ENCODE measurements at regions not wholly inside any gene's neighbourhood (a gene's known extent, or its start where the extent isn't known, plus 50 kb on each side); places are given as distances from the start of the nearest gene placed in this dataset.

DNA sequence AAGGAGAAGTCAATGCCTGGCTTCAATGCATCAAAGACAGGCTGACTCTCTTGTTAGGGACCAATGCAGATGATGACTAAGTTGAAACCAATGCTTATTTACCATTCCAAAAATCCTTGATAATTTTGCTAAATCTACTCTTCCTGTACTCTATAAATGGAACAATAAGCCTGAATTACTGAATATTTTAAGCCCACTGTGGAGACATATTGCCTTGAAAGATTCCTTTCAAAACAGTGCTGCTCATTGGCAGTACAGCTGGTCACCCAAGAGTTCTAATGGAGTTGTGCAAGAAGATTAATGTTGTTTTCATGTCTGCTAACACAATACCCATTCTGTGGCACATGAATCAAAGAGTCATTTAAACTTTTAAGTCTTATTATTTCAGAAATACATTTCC, 181.0 kb upstream of the CBLB start:
- CTCF ChIA-PET, result no interaction called here
- Histone ChIP-seq H3K9me2 (no peaks in the 10 kb centered on the region), H3K4me3 (ENCODE audit: low read depth in 2 of 2, low read length in 1 of 2) (no peak overlapping the region), H3K4me2 (no peak overlapping the region), H3K4me1 (ENCODE audit: control insufficient read depth in 1 of 2, insufficient read depth in 2 of 2, low read depth in 1 of 2, low read length in 1 of 2) (peaks cover 0 to 6% of the 10 kb centered on the region in 2 experiments; a peak in 1 of 4 replicates), H2AFZ (ENCODE audit: low read depth) (no peak overlapping the region), H3F3A (replicated peaks; ENCODE audit: insufficient read depth) (no peaks in the 10 kb centered on the region), H3K79me2 (ENCODE audit: insufficient read depth) (no peaks in the 10 kb centered on the region), H3K9ac (no peak overlapping the region), H3K36me3 (replicated peaks in 1 of 2; ENCODE audit: control insufficient read depth in 1 of 2, insufficient read depth in 2 of 2, low read length in 1 of 2) (no peaks in the 10 kb centered on the region), H3K27ac (ENCODE audit: low read depth in 2 of 2, low read length in 1 of 2) (no peak overlapping the region), H3K9me3 (no peaks in the 10 kb centered on the region), H4K20me1 (ENCODE audit: insufficient read depth) (no peaks in the 10 kb centered on the region), H3K27me3 (ENCODE audit: insufficient read depth) (no peaks in the 10 kb centered on the region)
- POLR2A ChIA-PET, result no interaction called here
- no peak for DNase-seq
- TF ChIP-seq, protein P1, sequence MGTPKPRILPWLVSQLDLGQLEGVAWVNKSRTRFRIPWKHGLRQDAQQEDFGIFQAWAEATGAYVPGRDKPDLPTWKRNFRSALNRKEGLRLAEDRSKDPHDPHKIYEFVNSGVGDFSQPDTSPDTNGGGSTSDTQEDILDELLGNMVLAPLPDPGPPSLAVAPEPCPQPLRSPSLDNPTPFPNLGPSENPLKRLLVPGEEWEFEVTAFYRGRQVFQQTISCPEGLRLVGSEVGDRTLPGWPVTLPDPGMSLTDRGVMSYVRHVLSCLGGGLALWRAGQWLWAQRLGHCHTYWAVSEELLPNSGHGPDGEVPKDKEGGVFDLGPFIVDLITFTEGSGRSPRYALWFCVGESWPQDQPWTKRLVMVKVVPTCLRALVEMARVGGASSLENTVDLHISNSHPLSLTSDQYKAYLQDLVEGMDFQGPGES (IDR thresholded peaks at IDR 0.05; ENCODE audit: low read depth, low read length), result no peak
- no peak for TF ChIP-seq EP300 (IDR thresholded peaks at IDR 0.05; ENCODE audit: borderline replicate concordance in 1 of 2, low read depth in 1 of 2, low read length in 1 of 2)
- TF ChIP-seq, protein P2, sequence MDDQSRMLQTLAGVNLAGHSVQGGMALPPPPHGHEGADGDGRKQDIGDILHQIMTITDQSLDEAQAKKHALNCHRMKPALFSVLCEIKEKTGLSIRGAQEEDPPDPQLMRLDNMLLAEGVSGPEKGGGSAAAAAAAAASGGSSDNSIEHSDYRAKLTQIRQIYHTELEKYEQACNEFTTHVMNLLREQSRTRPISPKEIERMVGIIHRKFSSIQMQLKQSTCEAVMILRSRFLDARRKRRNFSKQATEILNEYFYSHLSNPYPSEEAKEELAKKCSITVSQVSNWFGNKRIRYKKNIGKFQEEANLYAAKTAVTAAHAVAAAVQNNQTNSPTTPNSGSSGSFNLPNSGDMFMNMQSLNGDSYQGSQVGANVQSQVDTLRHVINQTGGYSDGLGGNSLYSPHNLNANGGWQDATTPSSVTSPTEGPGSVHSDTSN (IDR thresholded peaks at IDR 0.05), result no peak
- TF ChIP-seq SMC3 (IDR thresholded peaks at IDR 0.05; ENCODE audit: low read depth, low read length), result no peak
- no peak for TF ChIP-seq GABPA (IDR thresholded peaks at IDR 0.05; ENCODE audit: low read depth)
- TF ChIP-seq MAX (IDR thresholded peaks at IDR 0.05; ENCODE audit: low read depth), result no peak
- TF ChIP-seq RXRA (IDR thresholded peaks at IDR 0.05; ENCODE audit: borderline replicate concordance, low read depth), result no peak
- no peak for TF ChIP-seq EZH2phosphoT487 (IDR thresholded peaks at IDR 0.05; ENCODE audit: borderline replicate concordance, low read depth)
- no peak for TF ChIP-seq RAD21 (IDR thresholded peaks at IDR 0.05; ENCODE audit: low read length)
- TF ChIP-seq MEF2A (IDR thresholded peaks at IDR 0.05; ENCODE audit: borderline replicate concordance, low read depth), result no peak
- TF ChIP-seq CHD2 (IDR thresholded peaks at IDR 0.05; ENCODE audit: low read length, partially characterized antibody), result no peak
- TF ChIP-seq NFIC (IDR thresholded peaks at IDR 0.05; ENCODE audit: borderline replicate concordance), result no peak
- no peak for TF ChIP-seq TCF12 (IDR thresholded peaks at IDR 0.05)
- TF ChIP-seq SIN3A (IDR thresholded peaks at IDR 0.05; ENCODE audit: borderline replicate concordance, low read depth, low read length), result no peak
- no peak for TF ChIP-seq NRF1 (IDR thresholded peaks at IDR 0.05; ENCODE audit: low read depth, low read length)
- TF ChIP-seq GATA2 (CRISPR knock-in tag; IDR thresholded peaks at IDR 0.05), result no peak
- TF ChIP-seq TAF1 (IDR thresholded peaks at IDR 0.05; ENCODE audit: borderline replicate concordance, low read depth, low read length), result no peak
- no peak for TF ChIP-seq MXI1 (IDR thresholded peaks at IDR 0.05; ENCODE audit: low read depth, low read length)
- no peak for TF ChIP-seq JUND (IDR thresholded peaks at IDR 0.05)
- TF ChIP-seq ELF1 (IDR thresholded peaks at IDR 0.05), result no peak

GRCh38 chr3:106056931-106057330, 188.1 kb upstream of the CBLB start:
- Histone ChIP-seq H3K4me2 (no peak overlapping the region), H3K9me2 (no peaks in the 10 kb centered on the region), H3K9me3 (no peaks in the 10 kb centered on the region), H3K9ac (no peak overlapping the region), H3K4me1 (ENCODE audit: control insufficient read depth in 1 of 2, insufficient read depth in 2 of 2, low read depth in 1 of 2, low read length in 1 of 2) (no peaks in the 10 kb centered on the region), H2AFZ (ENCODE audit: low read depth) (no peak overlapping the region), H3F3A (replicated peaks; ENCODE audit: insufficient read depth) (no peaks in the 10 kb centered on the region), H3K27me3 (ENCODE audit: insufficient read depth) (no peaks in the 10 kb centered on the region), H3K36me3 (replicated peaks in 1 of 2; ENCODE audit: control insufficient read depth in 1 of 2, insufficient read depth in 2 of 2, low read length in 1 of 2) (no peaks in the 10 kb centered on the region), H3K27ac (ENCODE audit: low read depth in 2 of 2, low read length in 1 of 2) (no peak overlapping the region), H3K4me3 (ENCODE audit: low read depth in 2 of 2, low read length in 1 of 2) (no peak overlapping the region), H4K20me1 (ENCODE audit: insufficient read depth) (no peaks in the 10 kb centered on the region), H3K79me2 (ENCODE audit: insufficient read depth) (no peaks in the 10 kb centered on the region)
- DNase-seq, result no peak
- 77% methylated on average over 3 of the region's 3 CpGs for WGBS (ENCODE audit: low lambda C conversion rate)
- ChIA-PET POLR2A (no interaction called here), CTCF (no interaction called here)
- TF ChIP-seq JUND (IDR thresholded peaks at IDR 0.05) (no peak), NRF1 (IDR thresholded peaks at IDR 0.05; ENCODE audit: low read depth, low read length) (no peak), EZH2phosphoT487 (IDR thresholded peaks at IDR 0.05; ENCODE audit: borderline replicate concordance, low read depth) (no peak), EP300 (IDR thresholded peaks at IDR 0.05; ENCODE audit: borderline replicate concordance in 1 of 2, low read depth in 1 of 2, low read length in 1 of 2) (no peak), FOXJ3 (CRISPR knock-in tag; IDR thresholded peaks at IDR 0.05) (no peak), USF1 (IDR thresholded peaks at IDR 0.05; ENCODE audit: borderline replicate concordance, low read depth) (no peak), SIN3A (IDR thresholded peaks at IDR 0.05; ENCODE audit: borderline replicate concordance, low read depth, low read length) (no peak), GATA2 (CRISPR knock-in tag; IDR thresholded peaks at IDR 0.05) (no peak), TAF1 (IDR thresholded peaks at IDR 0.05; ENCODE audit: borderline replicate concordance, low read depth, low read length) (no peak), CTCF (IDR thresholded peaks at IDR 0.05) (no peak)
- TF ChIP-seq, protein P2 (IDR thresholded peaks at IDR 0.05), result no peak

Measured in SK-N-SH (cell line).